Lower lobe of right lung (tissue), 2 donors: ENCODE measurements at regions not wholly inside any gene's neighbourhood (a gene's known extent, or its start where the extent isn't known, plus 50 kb on each side); places are given as distances from the start of the nearest gene placed in this dataset.
A peak's percentile ranks its signal among the peaks of the same experiment; 100 is the strongest.

Source experiments
- ATAC-seq, 2 donors: fragments of 200-7000 bp; cut with Tn5 transposase; one replicate each; pipeline ENCODE4 v1.9.1; 2020 to 2022; ENCODE audit warnings: mild to moderate bottlenecking in 2 of 2, moderate library complexity in 2 of 2
- DNase-seq: peaks from one replicate; pipeline ENCODE4 v3.0.0-alpha.2; 2020
- H3K27ac ChIP-seq: fragments of 200-600 bp; one replicate; pipeline ENCODE4 v1.8.0; 2022
- H3K27me3 ChIP-seq: fragments of 200-600 bp; one replicate; pipeline ENCODE4 v1.8.0; 2022; ENCODE audit warnings: low read depth
- H3K36me3 ChIP-seq: fragments of 200-600 bp; one replicate; pipeline ENCODE4 v1.8.0; 2022; ENCODE audit warnings: mild to moderate bottlenecking
- H3K4me1 ChIP-seq: fragments of 200-600 bp; one replicate; pipeline ENCODE4 v1.8.0; 2022
- H3K4me3 ChIP-seq: fragments of 200-600 bp; one replicate; pipeline ENCODE4 v1.8.0; 2022; ENCODE audit warnings: mild to moderate bottlenecking
- H3K9me3 ChIP-seq: fragments of 200-600 bp; one replicate; pipeline ENCODE4 v1.8.0; 2022
- intact Hi-C: fragments of 100-400 bp; cut with DNase I; formaldehyde crosslinking; loops from one replicate; pipeline ENCODE4 v1.11.0; 2022
- TF ChIP-seq, protein P1 (sequence below): fragments of 200-600 bp; IDR thresholded peaks from one replicate; pipeline ENCODE4 v1.8.0; 2022; ENCODE audit warnings: antibody characterized with exemption, mild to moderate bottlenecking
- donor health status: DM: no; HTN: yes; CAD: no; lungs with severe emphysema.

DNA sequence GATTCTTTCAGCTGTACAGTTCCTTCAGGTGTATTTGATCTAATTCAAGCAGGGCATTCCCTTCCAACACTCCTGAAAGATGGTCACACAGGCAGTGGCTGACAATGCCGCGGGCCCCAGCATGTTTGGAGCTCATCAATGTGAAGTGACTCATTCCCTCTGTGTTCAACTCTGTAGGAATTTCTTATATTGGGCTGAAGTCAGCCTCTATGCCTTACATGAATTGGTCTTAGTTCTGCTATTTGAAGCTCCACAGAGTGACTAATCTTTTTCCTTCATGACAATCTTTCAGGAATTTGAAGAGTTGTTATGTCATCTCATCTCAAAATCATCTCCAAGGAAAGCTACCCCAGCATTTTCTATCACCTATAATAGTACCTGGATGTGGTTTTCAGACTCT lies 142.5 kb upstream of the C2CD4B start:
- ATAC-seq (no peak), DNase-seq (no peak)
- Histone ChIP-seq H3K36me3 (no peaks in the 10 kb centered on the region), H3K4me1 (peaks cover 10% of the 10 kb centered on the region), H3K9me3 (no peaks in the 10 kb centered on the region), H3K27ac (no peak overlapping the region), H3K27me3 (no peaks in the 10 kb centered on the region), H3K4me3 (no peak overlapping the region)
- TF ChIP-seq, protein P1, sequence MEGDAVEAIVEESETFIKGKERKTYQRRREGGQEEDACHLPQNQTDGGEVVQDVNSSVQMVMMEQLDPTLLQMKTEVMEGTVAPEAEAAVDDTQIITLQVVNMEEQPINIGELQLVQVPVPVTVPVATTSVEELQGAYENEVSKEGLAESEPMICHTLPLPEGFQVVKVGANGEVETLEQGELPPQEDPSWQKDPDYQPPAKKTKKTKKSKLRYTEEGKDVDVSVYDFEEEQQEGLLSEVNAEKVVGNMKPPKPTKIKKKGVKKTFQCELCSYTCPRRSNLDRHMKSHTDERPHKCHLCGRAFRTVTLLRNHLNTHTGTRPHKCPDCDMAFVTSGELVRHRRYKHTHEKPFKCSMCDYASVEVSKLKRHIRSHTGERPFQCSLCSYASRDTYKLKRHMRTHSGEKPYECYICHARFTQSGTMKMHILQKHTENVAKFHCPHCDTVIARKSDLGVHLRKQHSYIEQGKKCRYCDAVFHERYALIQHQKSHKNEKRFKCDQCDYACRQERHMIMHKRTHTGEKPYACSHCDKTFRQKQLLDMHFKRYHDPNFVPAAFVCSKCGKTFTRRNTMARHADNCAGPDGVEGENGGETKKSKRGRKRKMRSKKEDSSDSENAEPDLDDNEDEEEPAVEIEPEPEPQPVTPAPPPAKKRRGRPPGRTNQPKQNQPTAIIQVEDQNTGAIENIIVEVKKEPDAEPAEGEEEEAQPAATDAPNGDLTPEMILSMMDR = no peak
- intact Hi-C loops = no loop called here

GRCh38 chr15:62316413-62317060 lies 151.5 kb upstream of the C2CD4B start:
- ATAC-seq (no peak), DNase-seq (no peak)
- no peak overlapping the region for H3K27ac ChIP-seq
- H3K4me3 ChIP-seq = no peak overlapping the region
- intact Hi-C loops = no loop called here
- TF ChIP-seq, protein P1 = no peak
- no peaks in the 10 kb centered on the region for H3K36me3 ChIP-seq
- no peaks in the 10 kb centered on the region for H3K27me3 ChIP-seq
- no peaks in the 10 kb centered on the region for H3K4me1 ChIP-seq
- H3K9me3 ChIP-seq = no peaks in the 10 kb centered on the region

DNA sequence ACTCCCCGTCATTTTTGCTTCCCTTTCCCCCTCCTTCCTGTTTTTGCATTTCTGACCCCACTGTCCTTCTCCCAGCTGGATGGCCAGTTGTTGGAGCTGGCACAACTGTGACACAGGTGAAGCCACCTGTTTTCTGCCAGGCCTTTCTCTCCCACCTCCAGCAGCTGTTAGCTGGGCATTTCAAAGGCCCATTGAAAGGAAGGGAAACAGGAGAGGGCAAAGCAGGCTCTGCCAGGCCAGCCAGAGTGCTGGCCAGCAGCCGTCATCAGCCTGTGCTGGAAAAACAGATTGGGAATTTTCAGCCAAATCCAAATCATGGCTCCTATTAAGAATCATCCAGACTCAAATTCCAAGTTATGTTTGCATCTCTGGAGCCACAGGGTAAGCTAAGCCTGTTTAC lies 155.2 kb upstream of the C2CD4B start:
- H3K27me3 ChIP-seq = no peaks in the 10 kb centered on the region
- intact Hi-C loops = no loop called here
- no peaks in the 10 kb centered on the region for H3K4me1 ChIP-seq
- no peaks in the 10 kb centered on the region for H3K9me3 ChIP-seq
- no peaks in the 10 kb centered on the region for H3K36me3 ChIP-seq
- TF ChIP-seq, protein P1 = no peak
- DNase-seq (no peak), ATAC-seq (no peak)
- H3K4me3 ChIP-seq = no peak overlapping the region
- no peak overlapping the region for H3K27ac ChIP-seq

- TF ChIP-seq, protein P1 = no peak
- intact Hi-C loops = no loop called here
- Histone ChIP-seq H3K4me3 (no peak overlapping the region), H3K4me1 (no peaks in the 10 kb centered on the region), H3K27me3 (no peaks in the 10 kb centered on the region), H3K9me3 (no peaks in the 10 kb centered on the region), H3K36me3 (no peaks in the 10 kb centered on the region), H3K27ac (no peak overlapping the region)
- DNase-seq (no peak), ATAC-seq (no peak)
Measured at GRCh38 chr15:62323353-62323890, 158.3 kb upstream of the C2CD4B start.

- DNase-seq (no peak), ATAC-seq (peak; percentile 53 to 75)
- H3K27ac ChIP-seq = no peak overlapping the region
- H3K4me3 ChIP-seq = no peak overlapping the region
- H3K27me3 ChIP-seq = no peaks in the 10 kb centered on the region
- TF ChIP-seq, protein P1 = no peak
- no peaks in the 10 kb centered on the region for H3K4me1 ChIP-seq
- intact Hi-C loops = no loop called here
- H3K36me3 ChIP-seq = no peaks in the 10 kb centered on the region
- H3K9me3 ChIP-seq = no peaks in the 10 kb centered on the region
Measured at GRCh38 chr15:62324382-62324781, 159.3 kb upstream of the C2CD4B start.
